ENCODE measurements at regions not wholly inside any gene's neighbourhood (a gene's known extent, or its start where the extent isn't known, plus 50 kb on each side); places are given as distances from the start of the nearest gene placed in this dataset.

DNA sequence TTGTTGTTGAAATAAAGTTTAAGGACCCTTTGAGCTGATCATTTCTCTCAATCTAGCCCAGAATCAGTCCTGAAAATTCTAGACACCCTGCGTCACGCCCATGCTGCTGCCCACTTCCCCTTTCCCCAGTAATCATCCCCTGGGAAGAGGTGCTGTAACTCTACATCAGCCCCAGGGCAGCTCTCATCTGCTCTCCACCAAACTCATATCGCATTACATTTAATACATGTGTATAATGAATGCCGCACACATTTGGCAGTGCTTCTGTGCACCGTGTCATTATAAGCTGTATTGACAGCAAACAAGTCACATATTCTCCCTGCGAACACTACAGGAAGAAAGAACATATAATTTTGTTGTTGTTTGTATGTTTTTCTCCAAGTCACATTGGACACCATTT, 539.7 kb upstream of the DAB1 start:
- TF ChIP-seq, protein P1, sequence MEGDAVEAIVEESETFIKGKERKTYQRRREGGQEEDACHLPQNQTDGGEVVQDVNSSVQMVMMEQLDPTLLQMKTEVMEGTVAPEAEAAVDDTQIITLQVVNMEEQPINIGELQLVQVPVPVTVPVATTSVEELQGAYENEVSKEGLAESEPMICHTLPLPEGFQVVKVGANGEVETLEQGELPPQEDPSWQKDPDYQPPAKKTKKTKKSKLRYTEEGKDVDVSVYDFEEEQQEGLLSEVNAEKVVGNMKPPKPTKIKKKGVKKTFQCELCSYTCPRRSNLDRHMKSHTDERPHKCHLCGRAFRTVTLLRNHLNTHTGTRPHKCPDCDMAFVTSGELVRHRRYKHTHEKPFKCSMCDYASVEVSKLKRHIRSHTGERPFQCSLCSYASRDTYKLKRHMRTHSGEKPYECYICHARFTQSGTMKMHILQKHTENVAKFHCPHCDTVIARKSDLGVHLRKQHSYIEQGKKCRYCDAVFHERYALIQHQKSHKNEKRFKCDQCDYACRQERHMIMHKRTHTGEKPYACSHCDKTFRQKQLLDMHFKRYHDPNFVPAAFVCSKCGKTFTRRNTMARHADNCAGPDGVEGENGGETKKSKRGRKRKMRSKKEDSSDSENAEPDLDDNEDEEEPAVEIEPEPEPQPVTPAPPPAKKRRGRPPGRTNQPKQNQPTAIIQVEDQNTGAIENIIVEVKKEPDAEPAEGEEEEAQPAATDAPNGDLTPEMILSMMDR (IDR thresholded peaks at IDR 0.05), result no peak
- TF ChIP-seq EZH2phosphoT487 (IDR thresholded peaks at IDR 0.05; ENCODE audit: borderline replicate concordance, low read depth) (no peak), ELF1 (IDR thresholded peaks at IDR 0.05) (no peak), SMC3 (IDR thresholded peaks at IDR 0.05; ENCODE audit: low read depth, low read length) (no peak), GATA2 (CRISPR knock-in tag; IDR thresholded peaks at IDR 0.05) (no peak), TCF12 (IDR thresholded peaks at IDR 0.05) (no peak), POLR2AphosphoS5 (IDR thresholded peaks at IDR 0.05; ENCODE audit: low read depth, low read length) (no peak), GABPA (IDR thresholded peaks at IDR 0.05; ENCODE audit: low read depth) (no peak)
- TF ChIP-seq, protein P2, sequence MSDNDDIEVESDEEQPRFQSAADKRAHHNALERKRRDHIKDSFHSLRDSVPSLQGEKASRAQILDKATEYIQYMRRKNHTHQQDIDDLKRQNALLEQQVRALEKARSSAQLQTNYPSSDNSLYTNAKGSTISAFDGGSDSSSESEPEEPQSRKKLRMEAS (IDR thresholded peaks at IDR 0.05; ENCODE audit: low read depth), result no peak
- TF ChIP-seq, protein P3, sequence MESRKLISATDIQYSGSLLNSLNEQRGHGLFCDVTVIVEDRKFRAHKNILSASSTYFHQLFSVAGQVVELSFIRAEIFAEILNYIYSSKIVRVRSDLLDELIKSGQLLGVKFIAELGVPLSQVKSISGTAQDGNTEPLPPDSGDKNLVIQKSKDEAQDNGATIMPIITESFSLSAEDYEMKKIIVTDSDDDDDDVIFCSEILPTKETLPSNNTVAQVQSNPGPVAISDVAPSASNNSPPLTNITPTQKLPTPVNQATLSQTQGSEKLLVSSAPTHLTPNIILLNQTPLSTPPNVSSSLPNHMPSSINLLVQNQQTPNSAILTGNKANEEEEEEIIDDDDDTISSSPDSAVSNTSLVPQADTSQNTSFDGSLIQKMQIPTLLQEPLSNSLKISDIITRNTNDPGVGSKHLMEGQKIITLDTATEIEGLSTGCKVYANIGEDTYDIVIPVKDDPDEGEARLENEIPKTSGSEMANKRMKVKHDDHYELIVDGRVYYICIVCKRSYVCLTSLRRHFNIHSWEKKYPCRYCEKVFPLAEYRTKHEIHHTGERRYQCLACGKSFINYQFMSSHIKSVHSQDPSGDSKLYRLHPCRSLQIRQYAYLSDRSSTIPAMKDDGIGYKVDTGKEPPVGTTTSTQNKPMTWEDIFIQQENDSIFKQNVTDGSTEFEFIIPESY (IDR thresholded peaks at IDR 0.05; ENCODE audit: borderline replicate concordance, low read depth), result no peak
- TF ChIP-seq, protein P4, sequence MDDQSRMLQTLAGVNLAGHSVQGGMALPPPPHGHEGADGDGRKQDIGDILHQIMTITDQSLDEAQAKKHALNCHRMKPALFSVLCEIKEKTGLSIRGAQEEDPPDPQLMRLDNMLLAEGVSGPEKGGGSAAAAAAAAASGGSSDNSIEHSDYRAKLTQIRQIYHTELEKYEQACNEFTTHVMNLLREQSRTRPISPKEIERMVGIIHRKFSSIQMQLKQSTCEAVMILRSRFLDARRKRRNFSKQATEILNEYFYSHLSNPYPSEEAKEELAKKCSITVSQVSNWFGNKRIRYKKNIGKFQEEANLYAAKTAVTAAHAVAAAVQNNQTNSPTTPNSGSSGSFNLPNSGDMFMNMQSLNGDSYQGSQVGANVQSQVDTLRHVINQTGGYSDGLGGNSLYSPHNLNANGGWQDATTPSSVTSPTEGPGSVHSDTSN (IDR thresholded peaks at IDR 0.05), result no peak

Measured in SK-N-SH (cell line).